IMR-90 (cell line): ENCODE measurements at regions not wholly inside any gene's neighbourhood (a gene's known extent, or its start where the extent isn't known, plus 50 kb on each side); places are given as distances from the start of the nearest gene placed in this dataset.

Source experiments
- ATAC-seq: fragments of 200-7000 bp; cut with Tn5 transposase; 2 replicates; pipeline ENCODE4 v1.9.1; 2020; ENCODE audit warnings: low read depth, mild to moderate bottlenecking, moderate library complexity
- BruUV-seq: library from RNA; stranded (reverse); fragments of 400-500 nt; replicated peaks from 2 replicates; lab custom pipeline; 2021; lab: Mats Ljungman, UMichigan
- CTCF ChIA-PET: fragments of 300-600 bp; formaldehyde crosslinking; extraction: SDS; loops from one replicate; lab custom pipeline; 2021; ENCODE audit warnings: antibody characterized with exemption; lab: Yijun Ruan, JAX
- POLR2A ChIA-PET: fragments of 300-600 bp; sonication (Branson Sonifier 250); formaldehyde crosslinking; loops from one replicate; lab custom pipeline; 2022; ENCODE audit warnings: antibody characterized with exemption; ENCODE audit not compliant: unreplicated experiment; lab: Charles Lee
- DNase-seq: peaks from one replicate; pipeline ENCODE4 v3.0.0; 2013
- H2AFZ ChIP-seq: replicated peaks from 2 replicates; pipeline ENCODE3; 2013; ENCODE audit warnings: low read length, mild to moderate bottlenecking; ENCODE audit not compliant: poor library complexity
- H2AK5ac ChIP-seq: 2 replicates; pipeline ENCODE4 v1.6.1; 2013; ENCODE audit warnings: low read depth, low read length, inconsistent platforms
- H2AK9ac ChIP-seq: replicated peaks from 2 replicates; pipeline ENCODE3; 2013; ENCODE audit warnings: mild to moderate bottlenecking, low read depth, low read length, moderate library complexity; ENCODE audit not compliant: poor library complexity
- H2BK120ac ChIP-seq: 2 replicates; pipeline ENCODE4 v1.6.1; 2013; ENCODE audit warnings: low read depth, low read length, inconsistent platforms
- H2BK15ac ChIP-seq: 3 replicates; pipeline ENCODE4 v1.6.1; 2013; ENCODE audit warnings: low read depth, low read length, inconsistent platforms
- H2BK20ac ChIP-seq: 2 replicates; pipeline ENCODE4 v1.6.1; 2013; ENCODE audit warnings: low read depth, mild to moderate bottlenecking, inconsistent platforms, low read length, moderate library complexity
- H2BK5ac ChIP-seq: 2 replicates; pipeline ENCODE4 v1.6.1; 2013; ENCODE audit warnings: mild to moderate bottlenecking, low read depth, low read length, inconsistent platforms; ENCODE audit not compliant: poor library complexity, severe bottlenecking
- H3K14ac ChIP-seq: replicated peaks from 2 replicates; pipeline ENCODE4 v1.6.1; 2013; ENCODE audit warnings: low read depth, low read length, inconsistent platforms
- H3K18ac ChIP-seq: 2 replicates; pipeline ENCODE4 v1.6.1; 2013; ENCODE audit warnings: low read depth, low read length, control low read depth
- H3K23ac ChIP-seq: 2 replicates; pipeline ENCODE4 v1.6.1; 2013; ENCODE audit warnings: low read depth, low read length, inconsistent platforms
- H3K27ac ChIP-seq: 2 replicates; pipeline ENCODE4 v1.5.1; 2013; ENCODE audit warnings: mild to moderate bottlenecking, control low read depth, low read length; ENCODE audit not compliant: insufficient read depth
- H3K27me3 ChIP-seq: 2 replicates; pipeline ENCODE4 v1.6.1; 2013; ENCODE audit warnings: low read length; ENCODE audit not compliant: control insufficient read depth, insufficient read depth
- H3K36me3 ChIP-seq: 2 replicates; pipeline ENCODE4 v1.6.1; 2013; ENCODE audit warnings: low read length, mixed read lengths; ENCODE audit not compliant: control insufficient read depth, insufficient read depth
- H3K4ac ChIP-seq: 2 replicates; pipeline ENCODE4 v1.6.1; 2013; ENCODE audit warnings: low read depth, low read length, inconsistent platforms
- H3K4me1 ChIP-seq: 2 replicates; pipeline ENCODE4 v1.6.1; 2013; ENCODE audit warnings: low read length, mixed read lengths; ENCODE audit not compliant: control insufficient read depth, insufficient read depth
- H3K4me2 ChIP-seq: 2 replicates; pipeline ENCODE4 v1.6.1; 2013; ENCODE audit warnings: low read depth, mild to moderate bottlenecking, control low read depth, low read length, moderate library complexity
- H3K4me3 ChIP-seq: 2 replicates; pipeline ENCODE4 v1.5.1; 2013; ENCODE audit warnings: low read depth, mild to moderate bottlenecking, control low read depth, low read length, moderate library complexity; ENCODE audit not compliant: insufficient read depth
- H3K56ac ChIP-seq: 2 replicates; pipeline ENCODE4 v1.6.1; 2013; ENCODE audit warnings: low read length, inconsistent platforms; ENCODE audit not compliant: insufficient read depth; ENCODE audit errors: extremely low read depth
- H3K79me1 ChIP-seq, 2 experiments: 2 replicates each; pipeline ENCODE4 v1.6.1; 2013; ENCODE audit warnings: low read length in 2 of 2, inconsistent platforms in 1 of 2, low read depth in 1 of 2
- H3K9ac ChIP-seq: 2 replicates; pipeline ENCODE4 v1.6.1; 2013; ENCODE audit warnings: low read depth, low read length, control low read depth
- H3K9me1 ChIP-seq: 2 replicates; pipeline ENCODE4 v1.6.1; 2013; ENCODE audit warnings: low read length, inconsistent platforms; ENCODE audit not compliant: insufficient read depth
- H3K9me3 ChIP-seq: 2 replicates; pipeline ENCODE4 v1.6.1; 2013; ENCODE audit warnings: low read length; ENCODE audit not compliant: control insufficient read depth, insufficient read depth
- H4K20me1 ChIP-seq: 2 replicates; pipeline ENCODE4 v1.6.1; 2013; ENCODE audit warnings: low read length, inconsistent platforms; ENCODE audit not compliant: insufficient read depth
- H4K5ac ChIP-seq: 2 replicates; pipeline ENCODE4 v1.6.1; 2013; ENCODE audit warnings: mild to moderate bottlenecking, low read depth, low read length, control low read depth
- H4K8ac ChIP-seq, 2 experiments: 2 replicates each; pipeline ENCODE4 v1.6.1; 2013; ENCODE audit warnings: low read depth in 2 of 2, low read length in 2 of 2, control low read depth in 1 of 2, inconsistent platforms in 1 of 2
- H4K91ac ChIP-seq: 2 replicates; pipeline ENCODE4 v1.6.1; 2013; ENCODE audit warnings: low read depth, low read length, inconsistent platforms; ENCODE audit not compliant: insufficient read depth
- BHLHE40 ChIP-seq: fragments of 150-350 bp; IDR thresholded peaks from 2 replicates; pipeline ENCODE4 v1.6.1; 2016; ENCODE audit warnings: mild to moderate bottlenecking, low read depth, low read length
- CEBPB ChIP-seq: IDR thresholded peaks from 2 replicates; pipeline ENCODE4 v1.6.1; 2012; ENCODE audit warnings: low read depth, low read length, improper control_type of control experiment
- CHD1 ChIP-seq: IDR thresholded peaks from 2 replicates; pipeline ENCODE4 v1.6.1; 2012; ENCODE audit warnings: low read depth, low read length, improper control_type of control experiment
- ELK1 ChIP-seq: fragments of 150-350 bp; IDR thresholded peaks from 2 replicates; pipeline ENCODE4 v1.6.1; 2016; ENCODE audit warnings: low read depth, mild to moderate bottlenecking, low read length, moderate library complexity, borderline replicate concordance
- FOS ChIP-seq: fragments of 150-350 bp; IDR thresholded peaks from 2 replicates; pipeline ENCODE4 v1.6.1; 2016; ENCODE audit warnings: low read depth, low read length
- MAFK ChIP-seq: IDR thresholded peaks from 2 replicates; pipeline ENCODE4 v1.6.1; 2012; ENCODE audit warnings: low read depth, low read length, improper control_type of control experiment
- MAZ ChIP-seq: IDR thresholded peaks from 2 replicates; pipeline ENCODE4 v1.6.1; 2012; ENCODE audit warnings: low read depth, mild to moderate bottlenecking, low read length, improper control_type of control experiment, moderate library complexity, borderline replicate concordance
- MXI1 ChIP-seq: IDR thresholded peaks from 2 replicates; pipeline ENCODE4 v1.6.1; 2012; ENCODE audit warnings: low read depth, mild to moderate bottlenecking, low read length, moderate library complexity, borderline replicate concordance
- NFE2L2 ChIP-seq: fragments of 150-350 bp; IDR thresholded peaks from 2 replicates; pipeline ENCODE4 v1.6.1; 2016; ENCODE audit warnings: low read depth, mild to moderate bottlenecking, low read length
- POLR2A ChIP-seq: IDR thresholded peaks from 2 replicates; pipeline ENCODE4 v1.6.1; 2012; ENCODE audit warnings: mild to moderate bottlenecking, low read depth, low read length
- RAD21 ChIP-seq: IDR thresholded peaks from 2 replicates; pipeline ENCODE4 v1.6.1; 2012; ENCODE audit warnings: low read length, improper control_type of control experiment
- RCOR1 ChIP-seq: IDR thresholded peaks from 2 replicates; pipeline ENCODE4 v1.6.1; 2012; ENCODE audit warnings: mild to moderate bottlenecking, low read length, improper control_type of control experiment; ENCODE audit not compliant: insufficient replicate concordance
- RFX5 ChIP-seq: IDR thresholded peaks from 2 replicates; pipeline ENCODE4 v1.8.0; 2012; ENCODE audit warnings: low read depth, mild to moderate bottlenecking, low read length, moderate library complexity
- SMC3 ChIP-seq: fragments of 150-350 bp; IDR thresholded peaks from 2 replicates; pipeline ENCODE4 v1.6.1; 2016; ENCODE audit warnings: low read depth, mild to moderate bottlenecking, antibody characterized with exemption, low read length, moderate library complexity
- USF2 ChIP-seq: fragments of 150-350 bp; IDR thresholded peaks from 2 replicates; pipeline ENCODE4 v1.6.1; 2017; ENCODE audit warnings: mild to moderate bottlenecking, antibody characterized with exemption, low read length, low read depth
- WGBS, 2 experiments: methylation state at CpG; one replicate each; pipeline versions ENCODE4 v1.1.5 to v1.1.7; 2013; ENCODE audit warnings: missing lambda C conversion rate in 2 of 2; ENCODE audit not compliant: insufficient read length in 1 of 2; ENCODE audit errors: extremely low coverage in 2 of 2; 5-methylcytosine and 5-hydroxymethylcytosine counted together
- dilution Hi-C: fragments of 300-500 bp; cut with HindIII; formaldehyde crosslinking; loops from one replicate; pipeline ENCODE4 v1.14.3; 2018; ENCODE audit warnings: low sequenced_read_pairs; ENCODE audit not compliant: unreplicated experiment
- in situ Hi-C: fragments of 300-500 bp; cut with MboI; formaldehyde crosslinking; loops from 3 replicates; pipeline ENCODE4 v1.14.3; 2019; ENCODE audit warnings: low sequenced_read_pairs, inconsistent platforms, mixed read lengths
- intact Hi-C: fragments of 100-400 bp; cut with micrococcal nuclease; formaldehyde crosslinking; loops from 2 replicates; pipeline ENCODE4 v1.10.0; 2022
- TF ChIP-seq, protein P1 (sequence below): conservative IDR thresholded peaks from 2 replicates; pipeline ENCODE4 v1.5.1; 2012; ENCODE audit warnings: mild to moderate bottlenecking, low read depth, low read length, improper control_type of control experiment

DNA sequence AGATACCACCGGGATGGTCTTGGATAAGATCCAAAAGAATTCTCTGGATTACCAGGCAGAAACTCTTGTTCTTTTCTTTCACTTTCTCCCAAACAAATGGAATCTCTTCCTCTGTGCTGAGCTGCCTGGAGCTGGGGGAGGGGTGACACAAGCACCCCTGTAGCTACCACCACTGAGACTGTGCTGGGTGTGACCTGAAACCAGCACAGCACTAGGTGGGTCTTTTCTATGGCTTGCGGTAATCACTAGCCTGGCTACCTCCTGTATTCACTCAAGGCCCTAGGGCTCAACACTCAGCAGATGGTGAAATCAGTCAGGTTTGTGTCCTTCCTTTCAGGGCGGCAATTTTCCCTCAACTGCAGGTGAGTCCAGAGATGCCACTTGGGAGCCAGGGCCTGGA, 122.4 kb upstream of the CENPW start:
- Histone ChIP-seq H3K9me3 (no peaks in the 10 kb centered on the region), H2AK9ac (no peak overlapping the region), H4K91ac (no peak overlapping the region), H3K9me1 (no peaks in the 10 kb centered on the region; the same call in 1 of the 2 replicates), H3K36me3 (no peaks in the 10 kb centered on the region), H3K23ac (no peak overlapping the region), H2BK120ac (no peak overlapping the region), H3K4me3 (no peak overlapping the region), H3K27ac (no peak overlapping the region), H2AFZ (no peak overlapping the region), H3K4ac (no peak overlapping the region), H3K4me1 (no peaks in the 10 kb centered on the region), H3K27me3 (no peaks in the 10 kb centered on the region), H2BK15ac (no peak overlapping the region), H3K18ac (no peak overlapping the region), H3K14ac (no peak overlapping the region), H4K5ac (no peak overlapping the region), H3K56ac (no peak overlapping the region), H4K8ac (no peak overlapping the region), H2AK5ac (no peak overlapping the region), H4K20me1 (no peaks in the 10 kb centered on the region; the same call in 1 of the 2 replicates), H2BK20ac (no peak overlapping the region), H3K79me1 (no peaks in the 10 kb centered on the region), H2BK5ac (no peak overlapping the region), H3K9ac (no peak overlapping the region), H3K4me2 (no peak overlapping the region)
- ATAC-seq (no peak), DNase-seq (no peak)
- WGBS, 2 experiments = 83% methylated on average over 1 of the region's 3 CpGs; no CpG with 5 or more reads in 1 of the 2 experiments
- TF ChIP-seq CHD1 = no peak
- TF ChIP-seq NFE2L2 = no peak
- TF ChIP-seq RAD21 = no peak
- no peak for TF ChIP-seq RFX5
- TF ChIP-seq CEBPB = no peak
- TF ChIP-seq ELK1 = no peak
- TF ChIP-seq, protein P1, sequence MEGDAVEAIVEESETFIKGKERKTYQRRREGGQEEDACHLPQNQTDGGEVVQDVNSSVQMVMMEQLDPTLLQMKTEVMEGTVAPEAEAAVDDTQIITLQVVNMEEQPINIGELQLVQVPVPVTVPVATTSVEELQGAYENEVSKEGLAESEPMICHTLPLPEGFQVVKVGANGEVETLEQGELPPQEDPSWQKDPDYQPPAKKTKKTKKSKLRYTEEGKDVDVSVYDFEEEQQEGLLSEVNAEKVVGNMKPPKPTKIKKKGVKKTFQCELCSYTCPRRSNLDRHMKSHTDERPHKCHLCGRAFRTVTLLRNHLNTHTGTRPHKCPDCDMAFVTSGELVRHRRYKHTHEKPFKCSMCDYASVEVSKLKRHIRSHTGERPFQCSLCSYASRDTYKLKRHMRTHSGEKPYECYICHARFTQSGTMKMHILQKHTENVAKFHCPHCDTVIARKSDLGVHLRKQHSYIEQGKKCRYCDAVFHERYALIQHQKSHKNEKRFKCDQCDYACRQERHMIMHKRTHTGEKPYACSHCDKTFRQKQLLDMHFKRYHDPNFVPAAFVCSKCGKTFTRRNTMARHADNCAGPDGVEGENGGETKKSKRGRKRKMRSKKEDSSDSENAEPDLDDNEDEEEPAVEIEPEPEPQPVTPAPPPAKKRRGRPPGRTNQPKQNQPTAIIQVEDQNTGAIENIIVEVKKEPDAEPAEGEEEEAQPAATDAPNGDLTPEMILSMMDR = no peak
- TF ChIP-seq MAFK = no peak
- no peak for TF ChIP-seq RCOR1
- no peak for TF ChIP-seq BHLHE40
- no peak for TF ChIP-seq POLR2A
- TF ChIP-seq FOS = no peak
- TF ChIP-seq SMC3 = no peak
- no peak for TF ChIP-seq MAZ
- no peak for TF ChIP-seq MXI1
- no peak for TF ChIP-seq USF2
- ChIA-PET CTCF (no interaction called here), POLR2A (no interaction called here)
- intact Hi-C loops = no loop called here
- in situ Hi-C loops = no loop called here
- BruUV-seq = no TSS peak
- dilution Hi-C loops = no loop called here
